ENCODE measurements at regions not wholly inside any gene's neighbourhood (a gene's known extent, or its start where the extent isn't known, plus 50 kb on each side); places are given as distances from the start of the nearest gene placed in this dataset.
A peak's percentile ranks its signal among the peaks of the same experiment; 100 is the strongest.

GRCh38 chr2:150705767-150706166 is 218.3 kb upstream of the RND3 start:
- DNase-seq (ENCODE audit: low read depth) = no peak

GRCh38 chr2:150705357-150705756 is 217.9 kb upstream of the RND3 start:
- no peak for DNase-seq (ENCODE audit: low read depth)

GRCh38 chr2:150702791-150703190 is 215.3 kb upstream of the RND3 start:
- no peak for DNase-seq (ENCODE audit: low read depth)

- peak; percentile 54 for DNase-seq (ENCODE audit: low read depth)
Measured at GRCh38 chr2:150700666-150701580, 213.5 kb upstream of the RND3 start.

GRCh38 chr2:150699218-150699617 is 211.8 kb upstream of the RND3 start:
- DNase-seq (ENCODE audit: low read depth) = no peak

- no peak for DNase-seq (ENCODE audit: low read depth)
Measured at GRCh38 chr2:150698016-150698661, 210.7 kb upstream of the RND3 start.

GRCh38 chr2:150697596-150697995 is 210.1 kb upstream of the RND3 start:
- DNase-seq (ENCODE audit: low read depth) = no peak

GRCh38 chr2:150695451-150696135 is 208.1 kb upstream of the RND3 start:
- no peak for DNase-seq (ENCODE audit: low read depth)

- DNase-seq (ENCODE audit: low read depth) = no peak
Measured at GRCh38 chr2:150693556-150693955, 206.1 kb upstream of the RND3 start.

- no peak for DNase-seq (ENCODE audit: low read depth)
Measured at GRCh38 chr2:150690870-150691269, 203.4 kb upstream of the RND3 start.

GRCh38 chr2:150690261-150690660 is 202.8 kb upstream of the RND3 start:
- DNase-seq (ENCODE audit: low read depth) = no peak

GRCh38 chr2:150689590-150689989 is 202.1 kb upstream of the RND3 start:
- no peak for DNase-seq (ENCODE audit: low read depth)

- no peak for DNase-seq (ENCODE audit: low read depth)
Measured at GRCh38 chr2:150688016-150688415, 200.5 kb upstream of the RND3 start.

GRCh38 chr2:150686391-150686790 is 198.9 kb upstream of the RND3 start:
- DNase-seq (ENCODE audit: low read depth) = no peak

GRCh38 chr2:150681120-150681804 is 193.8 kb upstream of the RND3 start:
- no peak for DNase-seq (ENCODE audit: low read depth)

- DNase-seq (ENCODE audit: low read depth) = no peak
Measured at GRCh38 chr2:150679456-150680120, 192.1 kb upstream of the RND3 start.

GRCh38 chr2:150677551-150677950 is 190.1 kb upstream of the RND3 start:
- DNase-seq (ENCODE audit: low read depth) = no peak

GRCh38 chr2:150676747-150677383 is 189.4 kb upstream of the RND3 start:
- DNase-seq (ENCODE audit: low read depth) = no peak

GRCh38 chr2:150675807-150676206 is 188.3 kb upstream of the RND3 start:
- no peak for DNase-seq (ENCODE audit: low read depth)

GRCh38 chr2:150674283-150674682 is 186.8 kb upstream of the RND3 start:
- DNase-seq (ENCODE audit: low read depth) = no peak

- no peak for DNase-seq (ENCODE audit: low read depth)
Measured at GRCh38 chr2:150672311-150672710, 184.8 kb upstream of the RND3 start.

Data from forelimb muscle (tissue), 1 donor.